ENCODE measurements at regions not wholly inside any gene's neighbourhood (a gene's known extent, or its start where the extent isn't known, plus 50 kb on each side); places are given as distances from the start of the nearest gene placed in this dataset.

GRCh38 chr4:124491361-124492145 lies 221.0 kb downstream of the ANKRD50 start:
- H3K36me3 ChIP-seq (ENCODE audit: control insufficient read depth, insufficient read depth, low read length): no peaks in the 10 kb centered on the region
- H3K27me3 ChIP-seq (replicated peaks; ENCODE audit: control insufficient read depth, insufficient read depth, low read length, poor library complexity, severe bottlenecking): no peaks in the 10 kb centered on the region
- no peaks in the 10 kb centered on the region for H3K4me1 ChIP-seq (ENCODE audit: control insufficient read depth, insufficient read depth, low read length, poor library complexity, severe bottlenecking)
- H3K4me3 ChIP-seq (ENCODE audit: insufficient read depth, low read depth, low read length, poor library complexity, severe bottlenecking): no peak overlapping the region
- no peaks in the 10 kb centered on the region for H3K9me3 ChIP-seq (ENCODE audit: control insufficient read depth, low read length)
- H3K27ac ChIP-seq (ENCODE audit: insufficient read depth, low read length, poor library complexity, severe bottlenecking): no peak overlapping the region
- no peak for DNase-seq

- Histone ChIP-seq H3K27ac (ENCODE audit: insufficient read depth, low read length, poor library complexity, severe bottlenecking) (no peak overlapping the region), H3K4me3 (ENCODE audit: insufficient read depth, low read depth, low read length, poor library complexity, severe bottlenecking) (no peak overlapping the region), H3K36me3 (ENCODE audit: control insufficient read depth, insufficient read depth, low read length) (no peaks in the 10 kb centered on the region), H3K4me1 (ENCODE audit: control insufficient read depth, insufficient read depth, low read length, poor library complexity, severe bottlenecking) (no peaks in the 10 kb centered on the region), H3K27me3 (replicated peaks; ENCODE audit: control insufficient read depth, insufficient read depth, low read length, poor library complexity, severe bottlenecking) (no peaks in the 10 kb centered on the region), H3K9me3 (ENCODE audit: control insufficient read depth, low read length) (no peaks in the 10 kb centered on the region)
- no peak for DNase-seq
Measured at GRCh38 chr4:124499261-124499660, 213.3 kb downstream of the ANKRD50 start.

- no peaks in the 10 kb centered on the region for H3K36me3 ChIP-seq (ENCODE audit: control insufficient read depth, insufficient read depth, low read length)
- no peaks in the 10 kb centered on the region for H3K9me3 ChIP-seq (ENCODE audit: control insufficient read depth, low read length)
- H3K27me3 ChIP-seq (replicated peaks; ENCODE audit: control insufficient read depth, insufficient read depth, low read length, poor library complexity, severe bottlenecking): no peaks in the 10 kb centered on the region
- no peak for DNase-seq
- H3K4me1 ChIP-seq (ENCODE audit: control insufficient read depth, insufficient read depth, low read length, poor library complexity, severe bottlenecking): no peaks in the 10 kb centered on the region
- no peak overlapping the region for H3K4me3 ChIP-seq (ENCODE audit: insufficient read depth, low read depth, low read length, poor library complexity, severe bottlenecking)
- H3K27ac ChIP-seq (ENCODE audit: insufficient read depth, low read length, poor library complexity, severe bottlenecking): no peak overlapping the region
Measured at GRCh38 chr4:124501576-124501975, 211.0 kb downstream of the ANKRD50 start.

- H3K4me3 ChIP-seq (ENCODE audit: insufficient read depth, low read depth, low read length, poor library complexity, severe bottlenecking): no peak overlapping the region
- no peak for DNase-seq
- no peaks in the 10 kb centered on the region for H3K9me3 ChIP-seq (ENCODE audit: control insufficient read depth, low read length)
- no peak overlapping the region for H3K27ac ChIP-seq (ENCODE audit: insufficient read depth, low read length, poor library complexity, severe bottlenecking)
- H3K27me3 ChIP-seq (replicated peaks; ENCODE audit: control insufficient read depth, insufficient read depth, low read length, poor library complexity, severe bottlenecking): no peaks in the 10 kb centered on the region
- no peaks in the 10 kb centered on the region for H3K4me1 ChIP-seq (ENCODE audit: control insufficient read depth, insufficient read depth, low read length, poor library complexity, severe bottlenecking)
- H3K36me3 ChIP-seq (ENCODE audit: control insufficient read depth, insufficient read depth, low read length): no peaks in the 10 kb centered on the region
Measured at GRCh38 chr4:124504431-124504830, 208.1 kb downstream of the ANKRD50 start.

- H3K9me3 ChIP-seq (ENCODE audit: control insufficient read depth, low read length): no peaks in the 10 kb centered on the region
- no peaks in the 10 kb centered on the region for H3K27me3 ChIP-seq (replicated peaks; ENCODE audit: control insufficient read depth, insufficient read depth, low read length, poor library complexity, severe bottlenecking)
- no peak for DNase-seq
- no peak overlapping the region for H3K4me3 ChIP-seq (ENCODE audit: insufficient read depth, low read depth, low read length, poor library complexity, severe bottlenecking)
- no peaks in the 10 kb centered on the region for H3K4me1 ChIP-seq (ENCODE audit: control insufficient read depth, insufficient read depth, low read length, poor library complexity, severe bottlenecking)
- H3K36me3 ChIP-seq (ENCODE audit: control insufficient read depth, insufficient read depth, low read length): no peaks in the 10 kb centered on the region
- H3K27ac ChIP-seq (ENCODE audit: insufficient read depth, low read length, poor library complexity, severe bottlenecking): no peak overlapping the region
Measured at GRCh38 chr4:124505211-124505610, 207.3 kb downstream of the ANKRD50 start.

GRCh38 chr4:124509151-124509550 lies 203.4 kb downstream of the ANKRD50 start:
- H3K9me3 ChIP-seq (ENCODE audit: control insufficient read depth, low read length): no peaks in the 10 kb centered on the region
- H3K4me3 ChIP-seq (ENCODE audit: insufficient read depth, low read depth, low read length, poor library complexity, severe bottlenecking): no peak overlapping the region
- H3K4me1 ChIP-seq (ENCODE audit: control insufficient read depth, insufficient read depth, low read length, poor library complexity, severe bottlenecking): no peaks in the 10 kb centered on the region
- H3K27me3 ChIP-seq (replicated peaks; ENCODE audit: control insufficient read depth, insufficient read depth, low read length, poor library complexity, severe bottlenecking): no peaks in the 10 kb centered on the region
- no peak for DNase-seq
- no peaks in the 10 kb centered on the region for H3K36me3 ChIP-seq (ENCODE audit: control insufficient read depth, insufficient read depth, low read length)
- no peak overlapping the region for H3K27ac ChIP-seq (ENCODE audit: insufficient read depth, low read length, poor library complexity, severe bottlenecking)

- DNase-seq: no peak
- H3K27ac ChIP-seq (ENCODE audit: insufficient read depth, low read length, poor library complexity, severe bottlenecking): no peak overlapping the region
- no peaks in the 10 kb centered on the region for H3K36me3 ChIP-seq (ENCODE audit: control insufficient read depth, insufficient read depth, low read length)
- H3K27me3 ChIP-seq (replicated peaks; ENCODE audit: control insufficient read depth, insufficient read depth, low read length, poor library complexity, severe bottlenecking): no peaks in the 10 kb centered on the region
- H3K9me3 ChIP-seq (ENCODE audit: control insufficient read depth, low read length): no peaks in the 10 kb centered on the region
- no peaks in the 10 kb centered on the region for H3K4me1 ChIP-seq (ENCODE audit: control insufficient read depth, insufficient read depth, low read length, poor library complexity, severe bottlenecking)
- H3K4me3 ChIP-seq (ENCODE audit: insufficient read depth, low read depth, low read length, poor library complexity, severe bottlenecking): no peak overlapping the region
Measured at GRCh38 chr4:124514588-124514987, 197.9 kb downstream of the ANKRD50 start.

- H3K4me3 ChIP-seq (ENCODE audit: insufficient read depth, low read depth, low read length, poor library complexity, severe bottlenecking): no peak overlapping the region
- H3K27ac ChIP-seq (ENCODE audit: insufficient read depth, low read length, poor library complexity, severe bottlenecking): no peak overlapping the region
- no peaks in the 10 kb centered on the region for H3K36me3 ChIP-seq (ENCODE audit: control insufficient read depth, insufficient read depth, low read length)
- H3K4me1 ChIP-seq (ENCODE audit: control insufficient read depth, insufficient read depth, low read length, poor library complexity, severe bottlenecking): no peaks in the 10 kb centered on the region
- no peak for DNase-seq
- H3K27me3 ChIP-seq (replicated peaks; ENCODE audit: control insufficient read depth, insufficient read depth, low read length, poor library complexity, severe bottlenecking): no peaks in the 10 kb centered on the region
- H3K9me3 ChIP-seq (ENCODE audit: control insufficient read depth, low read length): no peaks in the 10 kb centered on the region
Measured at GRCh38 chr4:124515591-124515990, 196.9 kb downstream of the ANKRD50 start.

- Histone ChIP-seq H3K4me1 (ENCODE audit: control insufficient read depth, insufficient read depth, low read length, poor library complexity, severe bottlenecking) (no peaks in the 10 kb centered on the region), H3K36me3 (ENCODE audit: control insufficient read depth, insufficient read depth, low read length) (no peaks in the 10 kb centered on the region)
- no peak for DNase-seq
Measured at GRCh38 chr4:124519196-124519595, 193.3 kb downstream of the ANKRD50 start.

GRCh38 chr4:124523816-124524215 lies 188.7 kb downstream of the ANKRD50 start:
- Histone ChIP-seq H3K4me1 (ENCODE audit: control insufficient read depth, insufficient read depth, low read length, poor library complexity, severe bottlenecking) (no peaks in the 10 kb centered on the region), H3K9me3 (ENCODE audit: control insufficient read depth, low read length) (no peaks in the 10 kb centered on the region)
- no peak for DNase-seq

More at GRCh38 chr4:124519196-124519595, 193.3 kb downstream of the ANKRD50 start:
- no peaks in the 10 kb centered on the region for H3K27me3 ChIP-seq (replicated peaks; ENCODE audit: control insufficient read depth, insufficient read depth, low read length, poor library complexity, severe bottlenecking)
- no peaks in the 10 kb centered on the region for H3K9me3 ChIP-seq (ENCODE audit: control insufficient read depth, low read length)
- no peak overlapping the region for H3K27ac ChIP-seq (ENCODE audit: insufficient read depth, low read length, poor library complexity, severe bottlenecking)
- H3K4me3 ChIP-seq (ENCODE audit: insufficient read depth, low read depth, low read length, poor library complexity, severe bottlenecking): no peak overlapping the region

More at GRCh38 chr4:124523816-124524215, 188.7 kb downstream of the ANKRD50 start:
- no peaks in the 10 kb centered on the region for H3K27me3 ChIP-seq (replicated peaks; ENCODE audit: control insufficient read depth, insufficient read depth, low read length, poor library complexity, severe bottlenecking)
- H3K4me3 ChIP-seq (ENCODE audit: insufficient read depth, low read depth, low read length, poor library complexity, severe bottlenecking): no peak overlapping the region
- no peaks in the 10 kb centered on the region for H3K36me3 ChIP-seq (ENCODE audit: control insufficient read depth, insufficient read depth, low read length)
- H3K27ac ChIP-seq (ENCODE audit: insufficient read depth, low read length, poor library complexity, severe bottlenecking): no peak overlapping the region

Measured in effector memory CD4-positive, alpha-beta T cell (primary cell).